Loucy (cell line): ENCODE measurements at regions not wholly inside any gene's neighbourhood (a gene's known extent, or its start where the extent isn't known, plus 50 kb on each side); places are given as distances from the start of the nearest gene placed in this dataset.

Experiments
- H2AFZ ChIP-seq: fragments of 200-600 bp; sonication (generic); 2 replicates; pipeline ENCODE4 v1.6.0; 2016; ENCODE audit warnings: antibody characterized with exemption, mild to moderate bottlenecking, low read length, moderate library complexity
- H3F3A ChIP-seq: fragments of 200-600 bp; 2 replicates; pipeline ENCODE4 v1.6.0; 2016; ENCODE audit warnings: antibody characterized with exemption, low read depth, mild to moderate bottlenecking
- H3K27me3 ChIP-seq: fragments of 200-600 bp; sonication (generic); 2 replicates; pipeline ENCODE4 v1.6.1; 2014; ENCODE audit warnings: low read length, mild to moderate bottlenecking; ENCODE audit not compliant: insufficient read depth, poor library complexity, severe bottlenecking
- H3K36me3 ChIP-seq: fragments of 200-600 bp; sonication (generic); 2 replicates; pipeline ENCODE4 v1.6.1; 2016; ENCODE audit warnings: low read length; ENCODE audit not compliant: insufficient read depth
- H3K4me1 ChIP-seq: fragments of 200-600 bp; sonication (generic); 2 replicates; pipeline ENCODE4 v1.5.1; 2014; ENCODE audit warnings: low read length, mild to moderate bottlenecking; ENCODE audit not compliant: insufficient read depth, poor library complexity, severe bottlenecking
- H3K4me2 ChIP-seq: fragments of 200-600 bp; sonication (generic); 2 replicates; pipeline ENCODE4 v1.6.0; 2014; ENCODE audit warnings: antibody characterized with exemption, low read length, low read depth, mild to moderate bottlenecking; ENCODE audit not compliant: poor library complexity, severe bottlenecking
- H3K4me3 ChIP-seq: fragments of 200-600 bp; sonication (generic); 2 replicates; pipeline ENCODE4 v1.5.1; 2014; ENCODE audit warnings: low read length, mild to moderate bottlenecking, mixed read lengths; ENCODE audit not compliant: poor library complexity, severe bottlenecking
- H3K79me2 ChIP-seq: fragments of 200-600 bp; sonication (generic); 2 replicates; pipeline ENCODE4 v1.6.1; 2014; ENCODE audit warnings: low read length; ENCODE audit not compliant: insufficient read depth
- H3K9ac ChIP-seq: fragments of 200-600 bp; sonication (generic); 2 replicates; pipeline ENCODE4 v1.6.0; 2014; ENCODE audit warnings: mild to moderate bottlenecking, low read depth, low read length, moderate library complexity; ENCODE audit not compliant: poor library complexity, severe bottlenecking
- H3K9me2 ChIP-seq: fragments of 200-600 bp; sonication (generic); replicated peaks from 2 replicates; pipeline ENCODE4 v1.6.1; 2016; ENCODE audit warnings: low read depth, low read length, mixed read lengths
- H3K9me3 ChIP-seq: fragments of 200-600 bp; sonication (generic); 2 replicates; pipeline ENCODE4 v1.6.1; 2014; ENCODE audit warnings: mild to moderate bottlenecking, antibody characterized with exemption, low read length, low read depth; ENCODE audit not compliant: insufficient read depth
- H4K20me1 ChIP-seq: fragments of 200-600 bp; sonication (generic); 2 replicates; pipeline ENCODE4 v1.6.0; 2014; ENCODE audit warnings: antibody characterized with exemption, low read length, mild to moderate bottlenecking; ENCODE audit not compliant: insufficient read depth, poor library complexity, severe bottlenecking
- EZH2phosphoT487 ChIP-seq: fragments of 200-600 bp; IDR thresholded peaks from 2 replicates; pipeline ENCODE4 v1.6.1; 2018; ENCODE audit warnings: antibody characterized with exemption, mild to moderate bottlenecking, moderate library complexity, borderline replicate concordance
- TF ChIP-seq, protein P1 (sequence below): fragments of 200-600 bp; sonication (generic); conservative IDR thresholded peaks from 2 replicates; pipeline ENCODE4 v1.5.1; 2014; ENCODE audit warnings: mild to moderate bottlenecking, antibody characterized with exemption, low read length

DNA sequence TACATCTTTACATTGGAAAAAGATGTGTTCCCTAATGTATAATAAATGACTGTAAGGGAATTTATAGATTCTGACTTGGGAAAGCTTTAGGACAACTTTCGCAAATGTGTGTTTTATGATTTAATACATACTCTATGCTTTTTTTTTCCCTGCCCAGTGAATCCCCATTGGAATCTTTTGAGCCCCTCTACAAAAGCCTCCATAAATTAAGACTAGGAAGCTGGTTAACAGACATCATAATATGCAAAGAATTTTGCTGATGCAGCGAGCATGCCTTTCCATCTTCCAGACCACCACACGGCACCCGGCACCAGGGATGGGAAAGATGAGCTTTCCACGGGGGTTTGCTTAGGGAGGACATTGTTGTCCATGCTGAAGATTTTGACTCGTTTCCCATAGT, 156.1 kb upstream of the IVNS1ABP start:
- Histone ChIP-seq H3K9ac (no peak overlapping the region), H4K20me1 (no peaks in the 10 kb centered on the region), H3K9me3 (no peaks in the 10 kb centered on the region), H3K4me2 (no peak overlapping the region), H3K79me2 (no peaks in the 10 kb centered on the region), H3K4me3 (no peak overlapping the region), H2AFZ (no peak overlapping the region), H3K36me3 (no peaks in the 10 kb centered on the region), H3F3A (no peaks in the 10 kb centered on the region), H3K9me2 (no peaks in the 10 kb centered on the region), H3K27me3 (no peaks in the 10 kb centered on the region), H3K4me1 (no peaks in the 10 kb centered on the region)
- TF ChIP-seq, protein P1, sequence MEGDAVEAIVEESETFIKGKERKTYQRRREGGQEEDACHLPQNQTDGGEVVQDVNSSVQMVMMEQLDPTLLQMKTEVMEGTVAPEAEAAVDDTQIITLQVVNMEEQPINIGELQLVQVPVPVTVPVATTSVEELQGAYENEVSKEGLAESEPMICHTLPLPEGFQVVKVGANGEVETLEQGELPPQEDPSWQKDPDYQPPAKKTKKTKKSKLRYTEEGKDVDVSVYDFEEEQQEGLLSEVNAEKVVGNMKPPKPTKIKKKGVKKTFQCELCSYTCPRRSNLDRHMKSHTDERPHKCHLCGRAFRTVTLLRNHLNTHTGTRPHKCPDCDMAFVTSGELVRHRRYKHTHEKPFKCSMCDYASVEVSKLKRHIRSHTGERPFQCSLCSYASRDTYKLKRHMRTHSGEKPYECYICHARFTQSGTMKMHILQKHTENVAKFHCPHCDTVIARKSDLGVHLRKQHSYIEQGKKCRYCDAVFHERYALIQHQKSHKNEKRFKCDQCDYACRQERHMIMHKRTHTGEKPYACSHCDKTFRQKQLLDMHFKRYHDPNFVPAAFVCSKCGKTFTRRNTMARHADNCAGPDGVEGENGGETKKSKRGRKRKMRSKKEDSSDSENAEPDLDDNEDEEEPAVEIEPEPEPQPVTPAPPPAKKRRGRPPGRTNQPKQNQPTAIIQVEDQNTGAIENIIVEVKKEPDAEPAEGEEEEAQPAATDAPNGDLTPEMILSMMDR: no peak
- no peak for TF ChIP-seq EZH2phosphoT487

DNA sequence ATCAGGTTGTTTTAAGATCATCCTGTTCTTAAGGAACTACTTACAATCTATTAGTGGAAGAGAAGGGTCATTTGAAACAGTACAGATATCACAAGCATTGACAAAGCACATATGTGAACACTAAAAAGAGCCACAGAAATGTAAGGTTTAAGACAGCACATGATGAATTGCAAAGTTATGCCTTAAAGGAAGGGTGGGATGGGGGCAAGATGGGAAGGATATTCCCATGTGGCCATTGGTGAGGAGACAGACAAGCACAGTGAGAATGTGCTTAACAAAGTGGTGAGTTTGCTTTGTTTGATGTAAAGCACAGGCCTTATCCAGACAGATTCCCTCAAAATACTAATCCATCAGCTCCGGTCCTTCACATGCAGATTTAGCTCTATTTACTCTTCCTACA, 151.6 kb upstream of the IVNS1ABP start:
- Histone ChIP-seq H3K4me1 (no peaks in the 10 kb centered on the region), H3K79me2 (no peaks in the 10 kb centered on the region), H3K4me2 (no peak overlapping the region), H2AFZ (no peak overlapping the region), H3K9ac (no peak overlapping the region), H3K9me2 (no peaks in the 10 kb centered on the region), H3K36me3 (no peaks in the 10 kb centered on the region), H3K9me3 (no peaks in the 10 kb centered on the region), H4K20me1 (no peaks in the 10 kb centered on the region), H3F3A (no peaks in the 10 kb centered on the region), H3K4me3 (no peak overlapping the region), H3K27me3 (no peaks in the 10 kb centered on the region)
- no peak for TF ChIP-seq EZH2phosphoT487
- TF ChIP-seq, protein P1: no peak

DNA sequence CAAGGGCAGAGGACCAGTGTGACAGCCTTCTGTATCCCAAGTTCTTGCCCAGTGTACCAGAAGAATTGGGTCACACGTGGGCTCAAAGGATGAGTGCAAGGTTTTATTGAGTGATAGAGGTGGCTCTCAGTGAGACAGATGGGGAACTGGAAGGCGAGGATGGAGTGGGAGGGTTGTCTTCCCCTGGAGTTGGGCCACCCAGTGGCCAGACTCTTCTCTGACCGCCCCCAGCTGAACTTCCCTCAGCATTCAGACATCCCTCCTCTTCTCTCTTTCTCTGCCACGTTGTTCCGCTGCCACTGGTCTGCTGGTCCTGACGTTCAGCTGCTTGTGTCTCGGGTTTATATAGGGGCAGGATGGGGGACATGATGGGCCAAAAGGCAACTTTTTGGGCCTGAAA, 150.1 kb upstream of the IVNS1ABP start:
- no peaks in the 10 kb centered on the region for H3F3A ChIP-seq
- H3K9me2 ChIP-seq: no peaks in the 10 kb centered on the region
- no peak overlapping the region for H2AFZ ChIP-seq
- TF ChIP-seq EZH2phosphoT487: no peak
- TF ChIP-seq, protein P1: no peak
- no peak overlapping the region for H3K4me2 ChIP-seq
- no peaks in the 10 kb centered on the region for H3K79me2 ChIP-seq
- no peaks in the 10 kb centered on the region for H3K9me3 ChIP-seq
- H3K9ac ChIP-seq: no peak overlapping the region
- no peaks in the 10 kb centered on the region for H3K36me3 ChIP-seq
- no peaks in the 10 kb centered on the region for H4K20me1 ChIP-seq
- no peaks in the 10 kb centered on the region for H3K4me1 ChIP-seq
- H3K27me3 ChIP-seq: no peaks in the 10 kb centered on the region
- H3K4me3 ChIP-seq: no peak overlapping the region
